ENCODE measurements at regions not wholly inside any gene's neighbourhood (a gene's known extent, or its start where the extent isn't known, plus 50 kb on each side); places are given as distances from the start of the nearest gene placed in this dataset.

- TF ChIP-seq CTCF (conservative IDR thresholded peaks at IDR 0.05 in 1 of 2, IDR thresholded peaks at IDR 0.05 in 1 of 2; ENCODE audit: extremely low read depth in 1 of 2, insufficient read depth in 1 of 2, low read depth in 1 of 2, low read length in 2 of 2): no peak
- TF ChIP-seq EZH2 (IDR thresholded peaks at IDR 0.05; ENCODE audit: borderline replicate concordance, low read length): no peak
These were observed 247.7 kb downstream of the GLI2 start for GRCh38 chr2:120983344-120983743.

Measured in mammary epithelial cell (primary cell).